CD14-positive monocyte (primary cell): ENCODE measurements at regions not wholly inside any gene's neighbourhood (a gene's known extent, or its start where the extent isn't known, plus 50 kb on each side); places are given as distances from the start of the nearest gene placed in this dataset.

Experiments
- DNase-seq, 3 donors: peaks; one replicate each; pipeline ENCODE4 v3.0.0-alpha.2; 2011 to 2022
- H2AFZ ChIP-seq: 2 replicates; pipeline ENCODE4 v1.6.0; 2012; ENCODE audit warnings: mild to moderate bottlenecking, low read depth, low read length, inconsistent platforms; ENCODE audit not compliant: insufficient read depth, poor library complexity, severe bottlenecking
- H3K27ac ChIP-seq, 2 donors: 1 replicate in 1 of 2; 2 replicates in 1 of 2; pipeline ENCODE4 v1.5.1; 2012 to 2013; ENCODE audit warnings: low read length in 2 of 2, control low read depth in 1 of 2, inconsistent platforms in 1 of 2, low read depth in 1 of 2, mild to moderate bottlenecking in 1 of 2
- H3K27me3 ChIP-seq, 2 donors: one replicate each; pipeline versions ENCODE4 v1.6.0 to v1.6.1; 2011 to 2013; ENCODE audit warnings: low read length in 2 of 2; ENCODE audit not compliant: control insufficient read depth in 2 of 2, insufficient read depth in 2 of 2
- H3K36me3 ChIP-seq, 2 donors: replicated peaks in 1 of 2; 1 replicate in 1 of 2; 2 replicates in 1 of 2; pipeline versions ENCODE4 v1.5.1 to v1.6.1; 2012 to 2013; ENCODE audit warnings: low read length in 2 of 2, control low read depth in 1 of 2, inconsistent platforms in 1 of 2, mild to moderate bottlenecking in 1 of 2; ENCODE audit not compliant: insufficient read depth in 2 of 2, control insufficient read depth in 1 of 2
- H3K4me1 ChIP-seq, 2 donors: 1 replicate in 1 of 2; 2 replicates in 1 of 2; pipeline versions ENCODE4 v1.5.1 to v1.6.1; 2012 to 2013; ENCODE audit warnings: low read length in 2 of 2, control low read depth in 1 of 2, inconsistent platforms in 1 of 2, mild to moderate bottlenecking in 1 of 2, moderate library complexity in 1 of 2; ENCODE audit not compliant: insufficient read depth in 2 of 2, control insufficient read depth in 1 of 2
- H3K4me2 ChIP-seq: replicated peaks from 2 replicates; pipeline ENCODE3; 2012; ENCODE audit warnings: low read length, moderate library complexity, mild to moderate bottlenecking; ENCODE audit not compliant: poor library complexity, severe bottlenecking; ENCODE audit errors: extremely low read depth
- H3K4me3 ChIP-seq, 3 experiments: fragments of 200-600 bp in 1 of 3; sonication (generic) in 1 of 3; replicated peaks in 1 of 3; 1 replicate in 2 of 3; 2 replicates in 1 of 3; pipeline ENCODE4 v1.5.1; 2011 to 2013; ENCODE audit warnings: low read length in 3 of 3, mild to moderate bottlenecking in 3 of 3, control low read depth in 2 of 3, low read depth in 2 of 3, inconsistent platforms in 1 of 3, moderate library complexity in 1 of 3
- H3K79me2 ChIP-seq: 2 replicates; pipeline ENCODE4 v1.6.0; 2012; ENCODE audit warnings: mild to moderate bottlenecking, control low read depth, inconsistent platforms, low read length, moderate library complexity; ENCODE audit not compliant: insufficient read depth
- H3K9ac ChIP-seq: 2 replicates; pipeline ENCODE4 v1.6.0; 2017; ENCODE audit warnings: low read length, mild to moderate bottlenecking; ENCODE audit not compliant: insufficient read depth, poor library complexity, severe bottlenecking
- H3K9me3 ChIP-seq, 2 donors: replicated peaks in 1 of 2; 1 replicate in 1 of 2; 2 replicates in 1 of 2; pipeline versions ENCODE4 v1.5.1 to v1.6.1; 2012 to 2013; ENCODE audit warnings: low read length in 2 of 2, control low read depth in 1 of 2; ENCODE audit not compliant: control insufficient read depth in 1 of 2, insufficient read depth in 1 of 2
- H4K20me1 ChIP-seq: 2 replicates; pipeline ENCODE4 v1.6.0; 2012; ENCODE audit warnings: mild to moderate bottlenecking, low read length, control low read depth, moderate library complexity; ENCODE audit not compliant: insufficient read depth
- H3K27ac Mint-ChIP-seq, 7 donors: one replicate each; pipeline ENCODE4 v1.8.0; 2020; ENCODE audit warnings: mild to moderate bottlenecking in 7 of 7, mixed read lengths in 7 of 7, moderate library complexity in 6 of 7, inconsistent platforms in 2 of 7
- H3K27me3 Mint-ChIP-seq, 3 donors: one replicate each; pipeline ENCODE4 v1.8.0; 2021 to 2022; ENCODE audit warnings: low read depth in 3 of 3, mild to moderate bottlenecking in 3 of 3, mixed read lengths in 3 of 3, moderate library complexity in 3 of 3, inconsistent platforms in 1 of 3
- H3K36me3 Mint-ChIP-seq, 2 donors: one replicate each; pipeline ENCODE4 v1.8.0; 2020; ENCODE audit warnings: mixed read lengths in 2 of 2, inconsistent platforms in 1 of 2, mild to moderate bottlenecking in 1 of 2
- H3K4me1 Mint-ChIP-seq: one replicate; pipeline ENCODE4 v1.8.0; 2020; ENCODE audit warnings: mild to moderate bottlenecking, mixed read lengths
- H3K4me3 Mint-ChIP-seq, 2 donors: one replicate each; pipeline ENCODE4 v1.8.0; 2020; ENCODE audit warnings: mild to moderate bottlenecking in 2 of 2, mixed read lengths in 2 of 2, moderate library complexity in 1 of 2
- H3K9me3 Mint-ChIP-seq, 7 donors: one replicate each; pipeline ENCODE4 v1.8.0; 2020 to 2022; ENCODE audit warnings: mixed read lengths in 7 of 7, mild to moderate bottlenecking in 6 of 7, moderate library complexity in 6 of 7, inconsistent platforms in 2 of 7
- CTCF ChIP-seq: fragments of 200-600 bp; IDR thresholded peaks from one replicate; pipeline ENCODE4 v1.8.0; 2022; ENCODE audit warnings: antibody characterized with exemption, mild to moderate bottlenecking
- WGBS: methylation state at CpG from one replicate; pipeline ENCODE4 v1.1.5; 2013; ENCODE audit warnings: missing lambda C conversion rate; ENCODE audit not compliant: insufficient coverage; 5-methylcytosine and 5-hydroxymethylcytosine counted together
- intact Hi-C, 2 donors: fragments of 100-400 bp; cut with micrococcal nuclease; formaldehyde crosslinking; loops; one replicate each; pipeline versions ENCODE4 v1.15.0 to v1.15.1; 2023

DNA sequence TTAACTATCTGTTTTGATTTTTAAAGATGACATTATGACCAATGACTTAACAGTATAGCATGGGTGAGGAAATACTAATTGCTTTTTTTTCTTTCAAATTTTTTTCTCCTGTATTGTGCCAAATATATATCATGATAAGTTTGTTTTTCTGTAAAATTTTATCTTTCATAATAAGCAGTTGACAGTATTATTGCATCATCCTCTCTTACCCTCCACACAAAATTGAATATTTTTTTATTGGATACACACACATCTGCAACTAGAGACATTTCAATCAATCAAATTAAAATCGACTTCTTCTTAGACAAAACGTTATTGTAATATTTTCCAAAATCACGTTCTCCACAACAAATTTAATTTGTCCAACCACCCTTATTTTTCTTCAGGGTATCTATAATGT lies 330.4 kb upstream of the BRINP3 start:
- Histone ChIP-seq H3K27me3 (no peaks in the 10 kb centered on the region), H3K4me2 (no peak overlapping the region), H3K9me3 (peaks cover 15 to 22% of the 10 kb centered on the region in 2 donors), H3K36me3 (no peaks in the 10 kb centered on the region), H4K20me1 (no peaks in the 10 kb centered on the region), H3K27ac (no peak overlapping the region), H3K4me3 (no peak overlapping the region), H3K9ac (no peak overlapping the region), H2AFZ (no peak overlapping the region), H3K4me1 (no peaks in the 10 kb centered on the region), H3K79me2 (no peaks in the 10 kb centered on the region)
- intact Hi-C loops, result no loop called here
- Mint-ChIP-seq H3K36me3 (no peaks in the 10 kb centered on the region), H3K4me1 (no peaks in the 10 kb centered on the region), H3K27ac (no peak overlapping the region), H3K9me3 (peaks cover 5 to 23% (median 12%) of the 10 kb centered on the region in 7 donors), H3K27me3 (no peaks in the 10 kb centered on the region), H3K4me3 (no peak overlapping the region)
- no CpG with 5 or more reads among the region's 3 CpGs for WGBS
- DNase-seq, result no peak
- TF ChIP-seq CTCF, result no peak

- H3K79me2 ChIP-seq, result no peaks in the 10 kb centered on the region
- no peak for TF ChIP-seq CTCF
- H3K4me1 Mint-ChIP-seq, result no peaks in the 10 kb centered on the region
- 94% methylated on average over 2 of the region's 3 CpGs for WGBS
- no peaks in the 10 kb centered on the region for H3K4me1 ChIP-seq
- no peak overlapping the region for H3K4me2 ChIP-seq
- no peaks in the 10 kb centered on the region for H3K27me3 ChIP-seq
- no peak overlapping the region for H3K9ac ChIP-seq
- H2AFZ ChIP-seq, result no peak overlapping the region
- H3K36me3 ChIP-seq, result no peaks in the 10 kb centered on the region
- H3K27me3 Mint-ChIP-seq, result no peaks in the 10 kb centered on the region
- H3K36me3 Mint-ChIP-seq, result no peaks in the 10 kb centered on the region
- no peak overlapping the region for H3K4me3 ChIP-seq
- no peak for DNase-seq
- H3K27ac ChIP-seq, result no peak overlapping the region
- intact Hi-C loops, result no loop called here
- H3K9me3 ChIP-seq, result peaks cover 15 to 22% of the 10 kb centered on the region in 2 donors
- no peak overlapping the region for H3K4me3 Mint-ChIP-seq
- H3K27ac Mint-ChIP-seq, result no peak overlapping the region
- no peaks in the 10 kb centered on the region for H4K20me1 ChIP-seq
- peaks cover 5 to 23% (median 14%) of the 10 kb centered on the region in 7 donors for H3K9me3 Mint-ChIP-seq
These were observed 331.6 kb upstream of the BRINP3 start for GRCh38 chr1:190809312-190809711.
